GM12864 (cell line): ENCODE measurements at regions not wholly inside any gene's neighbourhood (a gene's known extent, or its start where the extent isn't known, plus 50 kb on each side); places are given as distances from the start of the nearest gene placed in this dataset.
"Not testable (repeated sequence)": the region's sequence is repeated elsewhere in the genome, so short reads cannot be mapped to it uniquely, and the experiment has no call there.

Experiments used
- DNase-seq: peaks from one replicate; pipeline ENCODE4 v3.0.0-alpha.2; 2011; ENCODE audit warnings: low read depth
- H3K4me3 ChIP-seq: 2 replicates; pipeline ENCODE4 v1.5.1; 2011; ENCODE audit warnings: mild to moderate bottlenecking, low read depth, low read length, control low read depth
- TF ChIP-seq, protein P1 (sequence below): IDR thresholded peaks from 2 replicates; pipeline ENCODE4 v1.5.1; 2011; ENCODE audit warnings: low read depth, mild to moderate bottlenecking, moderate library complexity, low read length, control low read depth, inconsistent platforms; ENCODE audit errors: missing control alignments

DNA sequence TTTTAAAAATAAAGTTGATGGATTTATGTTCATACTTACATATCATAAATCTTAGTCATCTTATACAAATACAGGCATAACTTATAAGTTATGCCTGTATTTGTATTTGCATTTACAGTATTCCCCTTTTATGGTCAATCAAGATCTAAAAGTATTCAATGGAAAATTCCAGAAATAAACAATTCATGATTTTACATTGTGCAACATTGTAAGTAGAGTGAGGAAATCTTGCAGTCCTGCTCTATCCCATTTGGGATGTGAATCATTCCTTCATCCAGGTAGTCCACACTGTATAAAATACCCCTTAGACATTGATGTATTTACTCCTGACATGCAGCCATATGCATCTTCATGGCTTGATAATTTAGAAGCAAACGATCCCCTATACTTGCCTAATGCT is 795.3 kb downstream of the SLITRK1 start:
- TF ChIP-seq, protein P1, sequence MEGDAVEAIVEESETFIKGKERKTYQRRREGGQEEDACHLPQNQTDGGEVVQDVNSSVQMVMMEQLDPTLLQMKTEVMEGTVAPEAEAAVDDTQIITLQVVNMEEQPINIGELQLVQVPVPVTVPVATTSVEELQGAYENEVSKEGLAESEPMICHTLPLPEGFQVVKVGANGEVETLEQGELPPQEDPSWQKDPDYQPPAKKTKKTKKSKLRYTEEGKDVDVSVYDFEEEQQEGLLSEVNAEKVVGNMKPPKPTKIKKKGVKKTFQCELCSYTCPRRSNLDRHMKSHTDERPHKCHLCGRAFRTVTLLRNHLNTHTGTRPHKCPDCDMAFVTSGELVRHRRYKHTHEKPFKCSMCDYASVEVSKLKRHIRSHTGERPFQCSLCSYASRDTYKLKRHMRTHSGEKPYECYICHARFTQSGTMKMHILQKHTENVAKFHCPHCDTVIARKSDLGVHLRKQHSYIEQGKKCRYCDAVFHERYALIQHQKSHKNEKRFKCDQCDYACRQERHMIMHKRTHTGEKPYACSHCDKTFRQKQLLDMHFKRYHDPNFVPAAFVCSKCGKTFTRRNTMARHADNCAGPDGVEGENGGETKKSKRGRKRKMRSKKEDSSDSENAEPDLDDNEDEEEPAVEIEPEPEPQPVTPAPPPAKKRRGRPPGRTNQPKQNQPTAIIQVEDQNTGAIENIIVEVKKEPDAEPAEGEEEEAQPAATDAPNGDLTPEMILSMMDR: no peak
- no peak overlapping the region for H3K4me3 ChIP-seq
- DNase-seq: no peak

DNA sequence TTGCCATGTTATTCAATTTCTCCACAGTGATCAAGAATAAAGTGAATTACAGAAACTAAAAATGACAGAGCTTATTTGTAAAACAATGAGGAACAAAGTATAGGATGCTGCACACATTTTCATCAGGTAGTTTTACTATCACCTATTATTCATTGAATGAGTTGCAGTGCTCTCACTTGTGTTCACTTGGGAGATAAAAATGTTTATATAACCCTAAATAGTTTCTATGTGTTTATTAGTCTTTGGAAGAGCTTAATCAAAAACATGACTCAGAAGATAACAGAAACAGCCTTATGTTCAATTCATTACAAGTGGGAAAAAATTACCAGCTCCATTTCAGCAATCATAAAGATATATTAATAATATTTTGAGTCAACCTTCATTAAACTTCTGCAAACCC is 796.2 kb downstream of the SLITRK1 start:
- no peak for DNase-seq
- TF ChIP-seq, protein P1: no peak
- H3K4me3 ChIP-seq: no peak overlapping the region

- no peak for DNase-seq
- TF ChIP-seq, protein P1: no peak
- no peak overlapping the region for H3K4me3 ChIP-seq
Measured at GRCh38 chr13:83085186-83085900, 796.9 kb downstream of the SLITRK1 start.

GRCh38 chr13:83077499-83077898 is 804.8 kb downstream of the SLITRK1 start:
- no peak overlapping the region for H3K4me3 ChIP-seq
- TF ChIP-seq, protein P1: no peak
- DNase-seq: no peak

GRCh38 chr13:83073930-83074329 is 808.3 kb downstream of the SLITRK1 start:
- not testable (repeated sequence) for DNase-seq, H3K4me3 ChIP-seq

GRCh38 chr13:83065108-83065507 is 817.2 kb downstream of the SLITRK1 start:
- DNase-seq: no peak
- no peak overlapping the region for H3K4me3 ChIP-seq
- TF ChIP-seq, protein P1: no peak

DNA sequence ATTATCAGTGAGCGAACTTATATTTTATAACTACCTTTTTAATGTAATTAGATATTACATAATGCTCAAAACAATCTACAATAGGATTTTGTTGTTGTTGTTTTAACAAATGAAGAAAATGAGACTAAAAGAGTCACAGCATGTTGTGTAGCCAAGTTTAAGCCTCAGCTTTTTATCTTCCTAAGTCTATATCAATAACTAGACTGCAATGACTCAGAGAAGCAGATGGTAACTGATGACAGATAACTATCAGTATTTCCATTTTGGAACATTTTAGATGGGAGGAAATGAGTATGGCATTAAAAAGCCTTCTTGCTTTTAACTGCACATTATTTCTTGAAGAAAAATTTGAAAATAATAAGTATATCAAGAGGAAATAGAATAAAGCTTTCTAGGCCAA is 825.2 kb downstream of the SLITRK1 start:
- DNase-seq: no peak
- no peak overlapping the region for H3K4me3 ChIP-seq
- TF ChIP-seq, protein P1: no peak
